Liver (tissue), 8 donors: ENCODE measurements at regions not wholly inside any gene's neighbourhood (a gene's known extent, or its start where the extent isn't known, plus 50 kb on each side); places are given as distances from the start of the nearest gene placed in this dataset.

Experiments
- DNase-seq: peaks from one replicate; pipeline ENCODE4 v3.0.0-alpha.2; 2017; ENCODE audit warnings: low spot score
- H3K27ac ChIP-seq, 2 donors: one replicate each; pipeline ENCODE4 v1.7.0; 2013; ENCODE audit warnings: inconsistent platforms in 2 of 2, low read length in 2 of 2, control low read depth in 1 of 2, low read depth in 1 of 2, mild to moderate bottlenecking in 1 of 2
- H3K27me3 ChIP-seq, 4 donors: one replicate each; pipeline versions ENCODE4 v1.6.1 to v1.7.0; 2013; ENCODE audit warnings: low read length in 3 of 4, inconsistent platforms in 1 of 4, mild to moderate bottlenecking in 1 of 4, moderate library complexity in 1 of 4; ENCODE audit not compliant: control insufficient read depth in 4 of 4, insufficient read depth in 4 of 4
- H3K36me3 ChIP-seq, 4 donors: one replicate each; pipeline versions ENCODE4 v1.6.1 to v1.7.0; 2013; ENCODE audit warnings: low read length in 3 of 4, mild to moderate bottlenecking in 3 of 4, low read depth in 1 of 4, moderate library complexity in 1 of 4; ENCODE audit not compliant: control insufficient read depth in 4 of 4, insufficient read depth in 3 of 4
- H3K4me1 ChIP-seq, 4 donors: one replicate each; pipeline versions ENCODE4 v1.6.1 to v1.7.0; 2013; ENCODE audit warnings: low read length in 3 of 4, mild to moderate bottlenecking in 3 of 4, moderate library complexity in 1 of 4; ENCODE audit not compliant: control insufficient read depth in 4 of 4, insufficient read depth in 4 of 4
- H3K4me3 ChIP-seq, 3 donors: one replicate each; pipeline versions ENCODE4 v1.6.1 to v1.7.0; 2013; ENCODE audit warnings: low read length in 3 of 3, control low read depth in 1 of 3, low read depth in 1 of 3, mild to moderate bottlenecking in 1 of 3
- H3K9ac ChIP-seq, 2 donors: one replicate each; pipeline ENCODE4 v1.7.0; 2013; ENCODE audit warnings: low read length in 2 of 2, mild to moderate bottlenecking in 2 of 2, moderate library complexity in 2 of 2, control low read depth in 1 of 2, low read depth in 1 of 2
- H3K9me3 ChIP-seq, 4 donors: one replicate each; pipeline versions ENCODE4 v1.6.1 to v1.7.0; 2013; ENCODE audit warnings: low read length in 3 of 4; ENCODE audit not compliant: control insufficient read depth in 4 of 4
- EGR1 ChIP-seq, 2 donors: IDR thresholded peaks; 2 replicates each; pipeline ENCODE4 v1.6.1; 2016 to 2018; ENCODE audit warnings: antibody characterized with exemption in 2 of 2, low read depth in 2 of 2
- FOXA1 ChIP-seq: IDR thresholded peaks from 2 replicates; pipeline ENCODE4 v1.6.1; 2016; ENCODE audit warnings: antibody characterized with exemption
- FOXA2 ChIP-seq: IDR thresholded peaks from 2 replicates; pipeline ENCODE4 v1.6.1; 2016; ENCODE audit warnings: antibody characterized with exemption
- GABPA ChIP-seq, 2 donors: IDR thresholded peaks in 1 of 2; conservative IDR thresholded peaks in 1 of 2; 2 replicates each; pipeline ENCODE4 v1.6.1; 2016; ENCODE audit warnings: antibody characterized with exemption in 2 of 2, mild to moderate bottlenecking in 1 of 2, moderate library complexity in 1 of 2
- HNF4A ChIP-seq, 2 donors: conservative IDR thresholded peaks; 2 replicates each; pipeline ENCODE4 v1.6.1; 2016; ENCODE audit warnings: antibody characterized with exemption in 2 of 2, mild to moderate bottlenecking in 2 of 2
- HNF4G ChIP-seq: IDR thresholded peaks from 2 replicates; pipeline ENCODE4 v1.6.1; 2016; ENCODE audit warnings: antibody characterized with exemption
- JUND ChIP-seq, 2 donors: IDR thresholded peaks; 2 replicates each; pipeline ENCODE4 v1.6.1; 2016; ENCODE audit warnings: antibody characterized with exemption in 2 of 2
- NR2F2 ChIP-seq: IDR thresholded peaks from 2 replicates; pipeline ENCODE4 v1.6.1; 2016; ENCODE audit warnings: antibody characterized with exemption
- RAD21 ChIP-seq, 2 donors: IDR thresholded peaks; 2 replicates each; pipeline ENCODE4 v1.6.1; 2016; ENCODE audit warnings: antibody characterized with exemption in 2 of 2, mild to moderate bottlenecking in 2 of 2
- SP1 ChIP-seq: IDR thresholded peaks from 2 replicates; pipeline ENCODE4 v1.6.1; 2018; ENCODE audit warnings: antibody characterized with exemption, mild to moderate bottlenecking
- YY1 ChIP-seq: IDR thresholded peaks from 2 replicates; pipeline ENCODE4 v1.6.1; 2016; ENCODE audit warnings: antibody characterized with exemption, mild to moderate bottlenecking
- WGBS: extraction: QIAGEN DNeasy Blood & Tissue Kit; methylation state at CpG from one replicate; pipeline ENCODE4 v1.1.7; 2013; 5-methylcytosine and 5-hydroxymethylcytosine counted together
- TF ChIP-seq, protein P1 (sequence below): IDR thresholded peaks from 2 replicates; pipeline ENCODE4 v1.6.1; 2016; ENCODE audit warnings: antibody characterized with exemption
- TF ChIP-seq, protein P2 (sequence below): IDR thresholded peaks from 2 replicates; pipeline ENCODE4 v1.6.1; 2016; ENCODE audit warnings: antibody characterized with exemption
- TF ChIP-seq, protein P3 (sequence below): IDR thresholded peaks from 2 replicates; pipeline ENCODE4 v1.6.1; 2016; ENCODE audit warnings: antibody characterized with exemption
- TF ChIP-seq, protein P4 (sequence below): IDR thresholded peaks from 2 replicates; pipeline ENCODE4 v1.6.1; 2016; ENCODE audit warnings: antibody characterized with exemption, mild to moderate bottlenecking
- TF ChIP-seq, protein P5 (sequence below): fragments of 150-350 bp; IDR thresholded peaks from 2 replicates; pipeline ENCODE4 v1.5.1; 2017; ENCODE audit warnings: improper control_type of control experiment, low read depth, low read length; ENCODE audit not compliant: missing input control
- donor health status: healthy.
- donor health status: healthy.
- donor health status: healthy.
- donor health status: healthy.
- donor health status: healthy.

DNA sequence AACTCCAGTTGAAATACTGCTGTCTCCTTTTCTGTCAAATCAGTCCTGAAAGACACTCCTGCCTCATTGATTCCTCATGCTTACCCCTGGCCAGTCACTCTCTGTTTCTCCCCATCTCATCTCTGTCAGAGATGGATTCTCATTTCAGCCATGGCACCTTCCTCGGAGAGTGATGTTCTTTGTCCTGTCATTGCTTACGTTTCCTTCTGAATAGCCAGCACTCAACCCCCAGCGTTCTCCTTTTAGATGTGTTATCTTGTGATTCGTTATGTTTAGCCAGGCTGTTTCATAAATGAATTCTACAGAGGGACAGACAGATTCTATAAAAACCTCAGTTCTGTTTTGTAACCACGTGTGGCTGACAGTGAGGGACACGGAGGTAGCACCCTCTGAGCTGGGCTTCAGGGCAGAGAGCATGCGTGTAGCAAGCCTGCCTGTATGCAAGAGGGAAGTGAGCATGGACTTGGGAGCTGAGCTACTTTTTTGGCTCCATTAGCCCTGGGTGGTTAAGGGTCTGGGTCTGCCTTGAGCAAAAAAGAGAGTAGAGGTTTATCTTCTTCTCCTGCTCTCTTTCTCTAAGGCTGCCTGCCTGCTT is 354.6 kb downstream of the DDX10 start:
- Histone ChIP-seq H3K36me3 (no peaks in the 10 kb centered on the region), H3K9ac (no peak overlapping the region), H3K27me3 (no peaks in the 10 kb centered on the region), H3K4me1 (no peaks in the 10 kb centered on the region), H3K4me3 (no peak overlapping the region), H3K9me3 (peaks cover 0 to 4% (median under 1%) of the 10 kb centered on the region in 4 donors), H3K27ac (no peak overlapping the region)
- no peak for DNase-seq
- 64% methylated on average over 7 of the region's 7 CpGs for WGBS
- no peak for TF ChIP-seq EGR1 (IDR thresholded peaks at IDR 0.05; ENCODE audit: low read depth in 2 of 2)
- no peak for TF ChIP-seq FOXA1
- TF ChIP-seq, protein P1, sequence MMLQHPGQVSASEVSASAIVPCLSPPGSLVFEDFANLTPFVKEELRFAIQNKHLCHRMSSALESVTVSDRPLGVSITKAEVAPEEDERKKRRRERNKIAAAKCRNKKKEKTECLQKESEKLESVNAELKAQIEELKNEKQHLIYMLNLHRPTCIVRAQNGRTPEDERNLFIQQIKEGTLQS, result no peak
- no peak for TF ChIP-seq SP1
- TF ChIP-seq RAD21 (IDR thresholded peaks at IDR 0.05), result no peak
- no peak for TF ChIP-seq HNF4G
- TF ChIP-seq GABPA (IDR thresholded peaks at IDR 0.05 in 1 of 2, conservative IDR thresholded peaks at IDR 0.05 in 1 of 2), result no peak
- no peak for TF ChIP-seq JUND (IDR thresholded peaks at IDR 0.05)
- TF ChIP-seq, protein P2, sequence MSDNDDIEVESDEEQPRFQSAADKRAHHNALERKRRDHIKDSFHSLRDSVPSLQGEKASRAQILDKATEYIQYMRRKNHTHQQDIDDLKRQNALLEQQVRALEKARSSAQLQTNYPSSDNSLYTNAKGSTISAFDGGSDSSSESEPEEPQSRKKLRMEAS, result no peak
- TF ChIP-seq NR2F2, result no peak
- TF ChIP-seq, protein P3, sequence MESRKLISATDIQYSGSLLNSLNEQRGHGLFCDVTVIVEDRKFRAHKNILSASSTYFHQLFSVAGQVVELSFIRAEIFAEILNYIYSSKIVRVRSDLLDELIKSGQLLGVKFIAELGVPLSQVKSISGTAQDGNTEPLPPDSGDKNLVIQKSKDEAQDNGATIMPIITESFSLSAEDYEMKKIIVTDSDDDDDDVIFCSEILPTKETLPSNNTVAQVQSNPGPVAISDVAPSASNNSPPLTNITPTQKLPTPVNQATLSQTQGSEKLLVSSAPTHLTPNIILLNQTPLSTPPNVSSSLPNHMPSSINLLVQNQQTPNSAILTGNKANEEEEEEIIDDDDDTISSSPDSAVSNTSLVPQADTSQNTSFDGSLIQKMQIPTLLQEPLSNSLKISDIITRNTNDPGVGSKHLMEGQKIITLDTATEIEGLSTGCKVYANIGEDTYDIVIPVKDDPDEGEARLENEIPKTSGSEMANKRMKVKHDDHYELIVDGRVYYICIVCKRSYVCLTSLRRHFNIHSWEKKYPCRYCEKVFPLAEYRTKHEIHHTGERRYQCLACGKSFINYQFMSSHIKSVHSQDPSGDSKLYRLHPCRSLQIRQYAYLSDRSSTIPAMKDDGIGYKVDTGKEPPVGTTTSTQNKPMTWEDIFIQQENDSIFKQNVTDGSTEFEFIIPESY, result no peak
- TF ChIP-seq, protein P4, sequence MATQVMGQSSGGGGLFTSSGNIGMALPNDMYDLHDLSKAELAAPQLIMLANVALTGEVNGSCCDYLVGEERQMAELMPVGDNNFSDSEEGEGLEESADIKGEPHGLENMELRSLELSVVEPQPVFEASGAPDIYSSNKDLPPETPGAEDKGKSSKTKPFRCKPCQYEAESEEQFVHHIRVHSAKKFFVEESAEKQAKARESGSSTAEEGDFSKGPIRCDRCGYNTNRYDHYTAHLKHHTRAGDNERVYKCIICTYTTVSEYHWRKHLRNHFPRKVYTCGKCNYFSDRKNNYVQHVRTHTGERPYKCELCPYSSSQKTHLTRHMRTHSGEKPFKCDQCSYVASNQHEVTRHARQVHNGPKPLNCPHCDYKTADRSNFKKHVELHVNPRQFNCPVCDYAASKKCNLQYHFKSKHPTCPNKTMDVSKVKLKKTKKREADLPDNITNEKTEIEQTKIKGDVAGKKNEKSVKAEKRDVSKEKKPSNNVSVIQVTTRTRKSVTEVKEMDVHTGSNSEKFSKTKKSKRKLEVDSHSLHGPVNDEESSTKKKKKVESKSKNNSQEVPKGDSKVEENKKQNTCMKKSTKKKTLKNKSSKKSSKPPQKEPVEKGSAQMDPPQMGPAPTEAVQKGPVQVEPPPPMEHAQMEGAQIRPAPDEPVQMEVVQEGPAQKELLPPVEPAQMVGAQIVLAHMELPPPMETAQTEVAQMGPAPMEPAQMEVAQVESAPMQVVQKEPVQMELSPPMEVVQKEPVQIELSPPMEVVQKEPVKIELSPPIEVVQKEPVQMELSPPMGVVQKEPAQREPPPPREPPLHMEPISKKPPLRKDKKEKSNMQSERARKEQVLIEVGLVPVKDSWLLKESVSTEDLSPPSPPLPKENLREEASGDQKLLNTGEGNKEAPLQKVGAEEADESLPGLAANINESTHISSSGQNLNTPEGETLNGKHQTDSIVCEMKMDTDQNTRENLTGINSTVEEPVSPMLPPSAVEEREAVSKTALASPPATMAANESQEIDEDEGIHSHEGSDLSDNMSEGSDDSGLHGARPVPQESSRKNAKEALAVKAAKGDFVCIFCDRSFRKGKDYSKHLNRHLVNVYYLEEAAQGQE, result no peak
- no peak for TF ChIP-seq FOXA2
- TF ChIP-seq, protein P5, sequence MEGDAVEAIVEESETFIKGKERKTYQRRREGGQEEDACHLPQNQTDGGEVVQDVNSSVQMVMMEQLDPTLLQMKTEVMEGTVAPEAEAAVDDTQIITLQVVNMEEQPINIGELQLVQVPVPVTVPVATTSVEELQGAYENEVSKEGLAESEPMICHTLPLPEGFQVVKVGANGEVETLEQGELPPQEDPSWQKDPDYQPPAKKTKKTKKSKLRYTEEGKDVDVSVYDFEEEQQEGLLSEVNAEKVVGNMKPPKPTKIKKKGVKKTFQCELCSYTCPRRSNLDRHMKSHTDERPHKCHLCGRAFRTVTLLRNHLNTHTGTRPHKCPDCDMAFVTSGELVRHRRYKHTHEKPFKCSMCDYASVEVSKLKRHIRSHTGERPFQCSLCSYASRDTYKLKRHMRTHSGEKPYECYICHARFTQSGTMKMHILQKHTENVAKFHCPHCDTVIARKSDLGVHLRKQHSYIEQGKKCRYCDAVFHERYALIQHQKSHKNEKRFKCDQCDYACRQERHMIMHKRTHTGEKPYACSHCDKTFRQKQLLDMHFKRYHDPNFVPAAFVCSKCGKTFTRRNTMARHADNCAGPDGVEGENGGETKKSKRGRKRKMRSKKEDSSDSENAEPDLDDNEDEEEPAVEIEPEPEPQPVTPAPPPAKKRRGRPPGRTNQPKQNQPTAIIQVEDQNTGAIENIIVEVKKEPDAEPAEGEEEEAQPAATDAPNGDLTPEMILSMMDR, result no peak

- 77% methylated on average over 2 of the region's 2 CpGs for WGBS
- Histone ChIP-seq H3K36me3 (no peaks in the 10 kb centered on the region), H3K4me3 (no peak overlapping the region), H3K27ac (no peak overlapping the region), H3K27me3 (no peaks in the 10 kb centered on the region), H3K9me3 (peaks cover 0 to 4% (median under 1%) of the 10 kb centered on the region in 4 donors), H3K9ac (no peak overlapping the region), H3K4me1 (no peaks in the 10 kb centered on the region)
- DNase-seq, result no peak
- no peak for TF ChIP-seq HNF4A (conservative IDR thresholded peaks at IDR 0.05)
- TF ChIP-seq YY1, result no peak
- TF ChIP-seq, protein P3, result no peak
- TF ChIP-seq, protein P2, result no peak
- TF ChIP-seq, protein P4, result no peak
Measured at GRCh38 chr11:109023036-109023435, 358.2 kb downstream of the DDX10 start.
